ENCODE measurements at regions not wholly inside any gene's neighbourhood (a gene's known extent, or its start where the extent isn't known, plus 50 kb on each side); places are given as distances from the start of the nearest gene placed in this dataset.

DNA sequence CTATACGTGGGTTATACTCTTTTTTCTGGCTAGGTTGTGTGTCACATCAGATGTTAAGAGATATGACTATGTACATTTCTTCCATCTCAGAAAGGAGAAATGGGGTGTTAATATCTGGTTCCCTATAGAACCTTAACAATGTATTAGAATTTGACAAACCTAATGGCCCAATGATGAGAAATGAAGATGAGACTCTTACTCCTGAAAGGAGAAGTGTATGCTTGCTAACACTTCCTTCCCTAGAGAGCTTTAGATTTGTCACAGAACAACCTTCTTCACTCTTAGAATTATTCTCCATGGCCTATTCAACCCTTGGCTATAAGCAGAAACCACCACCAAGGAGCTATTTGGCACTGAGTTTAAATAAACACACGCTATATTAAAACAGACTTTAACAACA is 839.6 kb downstream of the GALC start:
- no peak for DNase-seq

GRCh38 chr14:87152693-87153092 is 840.3 kb downstream of the GALC start:
- DNase-seq = no peak

GRCh38 chr14:87149583-87150354 is 843.2 kb downstream of the GALC start:
- no peak for DNase-seq

DNA sequence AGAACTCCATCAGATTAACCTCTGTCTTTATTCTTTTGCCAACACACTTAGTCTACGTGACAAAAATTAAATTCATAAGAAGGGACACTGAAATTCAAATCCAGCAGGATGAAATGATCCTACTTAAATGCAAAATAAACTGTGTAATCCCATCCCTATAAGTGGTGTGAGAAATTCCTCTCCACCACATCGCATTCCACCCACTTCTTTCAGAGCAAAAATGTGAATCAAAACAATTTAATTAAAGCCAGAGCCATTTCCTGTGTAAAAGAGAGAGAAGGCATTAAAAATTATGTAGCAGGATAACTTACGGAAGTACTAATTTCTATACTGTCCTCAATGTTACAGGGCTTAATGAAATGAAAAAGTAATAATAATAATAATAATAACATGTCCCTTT is 844.3 kb downstream of the GALC start:
- no peak for DNase-seq

DNA sequence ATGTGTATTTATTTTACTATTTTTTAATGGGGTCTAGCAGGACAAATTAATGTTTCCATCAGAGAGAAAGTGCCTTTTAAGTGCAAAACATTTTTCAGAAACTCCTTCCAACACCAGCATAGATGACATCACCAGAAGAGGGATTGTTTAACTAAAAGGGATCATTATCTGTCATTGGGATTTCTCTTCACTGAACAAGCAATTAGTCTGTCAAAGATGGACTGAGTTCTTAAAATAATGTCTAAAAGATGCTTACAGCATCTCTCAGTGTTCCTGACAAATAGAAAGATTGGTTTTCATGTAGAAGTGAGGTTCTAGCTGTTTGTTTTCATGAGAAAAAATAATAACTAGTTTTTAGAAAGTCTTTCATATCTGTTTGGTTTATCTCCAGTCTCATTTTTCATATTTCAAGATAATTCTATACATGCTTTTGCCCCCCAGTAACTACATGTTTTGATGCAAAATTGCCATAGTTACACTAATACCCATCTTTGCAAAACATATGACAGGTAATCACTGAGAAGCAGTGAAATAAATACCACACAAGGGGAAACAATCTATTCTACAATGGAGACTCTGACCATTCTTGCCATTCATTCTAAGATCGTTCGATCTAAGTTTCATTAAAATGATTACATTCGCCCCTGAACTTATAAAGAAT is 850.3 kb downstream of the GALC start:
- no peak for DNase-seq

- DNase-seq = no peak
These were observed 851.2 kb downstream of the GALC start for GRCh38 chr14:87141801-87142200.

DNA sequence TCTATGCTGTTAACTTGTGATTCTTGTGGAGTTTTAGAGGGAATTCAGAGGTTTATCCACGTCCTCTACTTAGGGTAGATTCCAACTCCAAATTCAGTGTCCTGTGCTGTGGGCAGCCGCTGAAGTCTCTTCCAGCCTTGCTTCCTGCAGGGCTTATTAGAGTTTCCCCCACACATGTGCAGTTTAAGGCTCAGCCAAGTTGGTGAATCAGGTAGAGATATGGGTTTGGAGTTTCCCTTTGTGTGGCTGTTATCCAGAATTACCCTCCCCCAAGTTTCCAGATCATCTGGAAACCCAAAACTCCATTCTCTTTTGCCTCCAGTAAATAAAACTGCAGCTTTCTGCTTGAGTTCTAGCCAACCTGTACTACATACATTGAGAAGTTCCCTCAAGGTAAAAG is 853.7 kb downstream of the GALC start:
- no peak for DNase-seq

GRCh38 chr14:87133073-87133801 is 859.7 kb downstream of the GALC start:
- no peak for DNase-seq

DNA sequence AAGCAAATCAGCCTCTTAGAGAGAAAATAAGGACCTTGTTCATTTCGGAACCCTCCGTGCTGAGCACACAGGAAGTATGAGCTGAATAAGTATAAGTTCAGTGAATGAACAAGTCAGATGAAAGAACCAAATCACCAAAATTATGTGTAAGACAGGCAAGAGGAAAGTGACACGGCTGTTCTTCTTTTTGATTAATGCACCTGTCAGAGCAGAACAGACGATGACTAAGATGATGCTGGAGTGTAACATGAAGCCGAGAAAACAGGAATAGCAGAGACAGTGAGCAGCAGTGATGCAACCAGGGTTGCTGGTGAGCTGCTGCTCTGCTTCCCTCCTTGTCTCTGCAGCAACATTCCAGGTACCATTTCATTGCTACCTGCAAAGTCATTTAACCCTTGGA is 861.1 kb downstream of the GALC start:
- DNase-seq = no peak

DNA sequence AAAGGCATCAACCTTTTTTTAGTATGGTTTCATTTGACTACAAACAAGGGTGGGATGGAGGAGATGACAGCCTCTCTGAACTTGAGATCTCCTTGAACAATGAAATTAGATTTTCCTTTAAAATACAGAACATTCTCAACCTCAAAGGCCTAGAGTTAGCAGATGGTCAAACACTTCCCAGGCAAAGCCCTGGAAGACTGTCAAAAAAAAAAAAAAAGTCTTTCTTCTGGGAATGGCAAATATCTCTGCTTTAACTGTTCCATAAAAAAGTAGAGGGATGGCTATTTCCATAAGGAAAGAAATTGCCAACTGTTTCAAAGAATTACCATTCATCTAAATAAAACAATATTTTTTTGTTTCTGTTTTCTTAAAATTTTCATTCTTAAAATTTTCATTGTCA is 870.8 kb downstream of the GALC start:
- DNase-seq = no peak

DNA sequence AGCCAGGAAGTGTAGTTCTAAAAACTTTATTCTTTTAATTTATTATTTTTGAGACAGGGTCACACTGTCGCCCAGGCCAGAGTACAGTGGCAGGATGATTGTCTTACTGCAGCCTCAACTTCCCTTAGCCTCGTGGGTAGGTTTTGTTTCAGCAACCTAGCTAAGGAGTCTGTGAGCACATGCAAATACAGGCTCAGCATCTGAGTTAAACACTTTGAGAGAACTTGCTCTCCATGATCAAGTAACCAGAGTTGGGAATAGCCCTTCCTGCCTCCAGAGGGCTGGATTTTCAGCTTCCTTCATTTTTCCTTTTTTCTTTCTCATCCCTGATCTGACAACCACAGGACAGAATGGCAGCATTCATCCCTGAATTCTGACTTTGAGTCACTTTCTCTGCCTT is 871.3 kb downstream of the GALC start:
- DNase-seq = no peak

DNA sequence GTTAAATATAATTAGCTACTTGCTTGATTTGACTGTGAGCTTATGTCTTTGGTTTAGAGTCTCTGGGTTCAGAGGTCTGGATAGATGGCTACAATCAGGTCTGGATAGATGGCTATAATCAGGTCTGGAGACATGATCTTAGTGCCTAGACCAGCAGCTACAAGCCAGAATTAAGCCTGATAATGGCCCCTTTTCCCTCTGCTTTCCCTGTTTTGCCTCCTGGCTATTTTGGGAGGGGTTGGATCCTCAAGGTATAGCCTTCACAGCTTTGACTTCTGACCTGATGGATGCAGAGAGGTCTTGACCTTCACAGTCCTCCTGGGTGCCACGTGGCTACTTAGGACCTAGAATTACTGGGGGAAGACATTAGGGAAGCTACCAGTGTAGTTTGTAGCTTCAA is 877.7 kb downstream of the GALC start:
- DNase-seq = no peak

- no peak for DNase-seq
These were observed 879.7 kb downstream of the GALC start for GRCh38 chr14:87113286-87113685.

DNA sequence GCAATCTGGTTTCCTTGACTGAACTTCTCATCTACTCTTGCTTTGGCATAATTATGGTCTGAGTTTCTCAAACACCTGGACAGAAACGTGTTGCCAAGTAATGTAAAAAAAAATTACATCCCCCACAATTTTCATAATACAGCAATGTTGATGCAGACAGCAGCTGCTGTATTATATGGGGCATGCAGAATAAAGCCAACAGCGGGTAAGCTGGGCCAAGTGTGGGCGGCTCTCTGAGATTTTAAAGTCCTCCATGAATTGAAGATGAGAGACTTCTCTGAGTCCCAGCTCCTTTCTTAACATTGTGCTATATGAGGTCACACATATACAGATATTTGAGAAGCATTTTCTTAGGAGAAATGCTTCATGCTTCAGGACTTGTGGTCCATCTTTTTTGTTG is 881.2 kb downstream of the GALC start:
- DNase-seq = no peak

- no peak for DNase-seq
These were observed 881.9 kb downstream of the GALC start for GRCh38 chr14:87111126-87111525.

GRCh38 chr14:87109271-87109670 is 883.7 kb downstream of the GALC start:
- no peak for DNase-seq

DNA sequence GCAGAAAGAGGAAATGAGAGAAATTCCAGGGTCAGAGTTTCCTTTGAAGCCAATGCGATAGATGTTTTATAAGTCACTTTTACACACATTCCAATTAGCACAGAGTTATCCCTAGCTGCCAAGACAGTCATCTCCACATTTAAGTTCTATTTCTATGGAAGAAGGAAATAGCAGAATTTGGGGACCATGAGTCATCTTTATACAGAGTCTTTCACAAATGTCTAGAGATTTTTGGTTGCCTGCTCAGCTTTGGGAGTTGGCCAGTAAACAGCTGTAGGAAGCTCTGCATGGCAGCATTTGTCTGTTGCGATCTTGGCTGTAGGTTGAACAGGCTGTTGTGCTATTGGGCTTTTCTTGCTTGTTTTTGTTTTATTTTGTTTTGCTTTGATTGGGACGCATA is 884.3 kb downstream of the GALC start:
- DNase-seq = no peak

GRCh38 chr14:87102811-87103378 is 890.1 kb downstream of the GALC start:
- DNase-seq = no peak

GRCh38 chr14:87097015-87097414 is 896.0 kb downstream of the GALC start:
- no peak for DNase-seq

GRCh38 chr14:87094913-87095312 is 898.1 kb downstream of the GALC start:
- no peak for DNase-seq

DNA sequence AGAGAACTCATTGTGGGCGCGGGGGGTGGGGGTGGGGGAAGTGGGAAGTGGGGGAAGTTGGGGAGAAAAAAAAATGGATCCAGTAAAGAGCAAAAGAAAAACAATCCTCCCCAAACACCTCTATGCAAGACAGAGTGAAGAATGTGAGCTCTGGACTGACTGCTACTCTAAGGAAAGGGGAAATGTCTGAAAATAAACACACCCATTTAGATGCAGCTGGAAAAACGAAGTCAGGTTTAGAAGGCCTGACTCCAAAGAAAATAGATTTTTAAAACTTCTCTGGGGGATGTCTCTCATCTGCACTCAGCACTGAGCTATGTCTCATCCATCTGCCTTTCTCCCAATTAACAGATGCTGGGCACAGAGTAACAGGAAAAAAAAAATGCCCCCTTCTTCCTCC is 904.4 kb downstream of the GALC start:
- no peak for DNase-seq

DNA sequence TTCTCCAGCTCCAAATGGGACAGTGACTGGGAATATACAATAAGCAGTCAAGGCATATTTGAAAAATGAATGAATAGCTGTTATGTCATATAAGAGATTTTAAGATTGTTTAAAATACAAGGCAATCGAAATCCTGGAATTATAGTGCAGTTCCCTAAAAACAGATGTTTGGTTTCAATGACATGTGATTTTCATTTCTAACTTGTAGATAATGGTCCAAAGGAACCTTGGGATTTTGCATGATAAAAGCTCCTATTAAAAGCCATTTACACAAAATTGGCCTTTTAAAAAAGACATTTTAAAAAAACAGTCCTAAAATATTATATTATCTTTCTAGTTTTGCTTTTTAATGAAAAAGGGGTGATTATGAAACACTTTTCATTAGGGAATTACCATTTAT is 905.1 kb downstream of the GALC start:
- no peak for DNase-seq

- DNase-seq = no peak
These were observed 908.1 kb downstream of the GALC start for GRCh38 chr14:87084908-87085307.

DNA sequence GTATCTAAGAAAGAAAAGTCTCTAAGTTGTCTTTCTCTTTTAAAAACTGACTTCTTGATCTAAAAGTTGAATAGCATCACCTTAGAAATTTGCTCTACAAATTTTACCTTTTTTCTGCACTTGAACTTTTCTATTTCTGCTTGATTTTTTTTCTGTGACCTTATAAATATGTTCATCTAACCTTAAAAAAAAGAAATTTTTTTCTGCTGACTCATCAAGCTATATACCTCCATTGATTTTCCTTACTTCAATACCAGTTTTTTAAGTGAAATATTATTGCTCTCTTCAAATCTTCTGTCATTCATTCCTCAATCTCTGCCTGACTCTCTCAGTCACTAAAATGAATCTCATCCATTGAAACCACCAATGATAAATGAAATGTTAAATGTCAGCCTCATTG is 910.1 kb downstream of the GALC start:
- DNase-seq = no peak

Data from activated CD4-positive, alpha-beta T cell treated with anti-CD3 and anti-CD28 coated beads for 48 hours (primary cell).